ENCODE measurements at regions not wholly inside any gene's neighbourhood (a gene's known extent, or its start where the extent isn't known, plus 50 kb on each side); places are given as distances from the start of the nearest gene placed in this dataset.

- Histone ChIP-seq H3K9me3 (no peaks in the 10 kb centered on the region), H3K27ac (no peak overlapping the region), H3K4me3 (no peak overlapping the region), H3K4me2 (no peak overlapping the region), H3K4me1 (no peaks in the 10 kb centered on the region)
- WGBS (ENCODE audit: missing lambda C conversion rate), result 37% methylated on average over 5 of the region's 5 CpGs
- ChIA-PET POLR2A (no interaction called here), CTCF (interaction anchor here (1.6 kb wide), 1 partner anchor 17 kb away, joined by 3 read pairs; no protein-coding TSS in a partner anchor)
- DNase-seq (ENCODE audit: low read depth in 1 of 2, low spot score in 1 of 2) (no peak), ATAC-seq (no peak), FAIRE-seq (no peak)
- TF ChIP-seq, protein P1, sequence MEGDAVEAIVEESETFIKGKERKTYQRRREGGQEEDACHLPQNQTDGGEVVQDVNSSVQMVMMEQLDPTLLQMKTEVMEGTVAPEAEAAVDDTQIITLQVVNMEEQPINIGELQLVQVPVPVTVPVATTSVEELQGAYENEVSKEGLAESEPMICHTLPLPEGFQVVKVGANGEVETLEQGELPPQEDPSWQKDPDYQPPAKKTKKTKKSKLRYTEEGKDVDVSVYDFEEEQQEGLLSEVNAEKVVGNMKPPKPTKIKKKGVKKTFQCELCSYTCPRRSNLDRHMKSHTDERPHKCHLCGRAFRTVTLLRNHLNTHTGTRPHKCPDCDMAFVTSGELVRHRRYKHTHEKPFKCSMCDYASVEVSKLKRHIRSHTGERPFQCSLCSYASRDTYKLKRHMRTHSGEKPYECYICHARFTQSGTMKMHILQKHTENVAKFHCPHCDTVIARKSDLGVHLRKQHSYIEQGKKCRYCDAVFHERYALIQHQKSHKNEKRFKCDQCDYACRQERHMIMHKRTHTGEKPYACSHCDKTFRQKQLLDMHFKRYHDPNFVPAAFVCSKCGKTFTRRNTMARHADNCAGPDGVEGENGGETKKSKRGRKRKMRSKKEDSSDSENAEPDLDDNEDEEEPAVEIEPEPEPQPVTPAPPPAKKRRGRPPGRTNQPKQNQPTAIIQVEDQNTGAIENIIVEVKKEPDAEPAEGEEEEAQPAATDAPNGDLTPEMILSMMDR (IDR thresholded peaks at IDR 0.05), result no peak
- TF ChIP-seq FOSB (CRISPR knock-in tag; IDR thresholded peaks at IDR 0.05) (no peak), HEYL (CRISPR knock-in tag; IDR thresholded peaks at IDR 0.05) (no peak), REST (IDR thresholded peaks at IDR 0.05) (no peak), ATOH8 (CRISPR knock-in tag; IDR thresholded peaks at IDR 0.05; ENCODE audit: low read depth) (no peak), KDM1A (IDR thresholded peaks at IDR 0.05; ENCODE audit: low read depth) (no peak), CBX2 (IDR thresholded peaks at IDR 0.05; ENCODE audit: borderline replicate concordance, low read depth) (no peak), ZNF302 (CRISPR knock-in tag; IDR thresholded peaks at IDR 0.05) (no peak), SREBF2 (IDR thresholded peaks at IDR 0.05) (no peak), ZFP36 (IDR thresholded peaks at IDR 0.05; ENCODE audit: borderline replicate concordance, partially characterized antibody) (no peak), CBX8 (IDR thresholded peaks at IDR 0.05) (no peak), FOXS1 (CRISPR knock-in tag; IDR thresholded peaks at IDR 0.05) (no peak), GATA3 (IDR thresholded peaks at IDR 0.05; ENCODE audit: borderline replicate concordance) (no peak), FOSL2 (IDR thresholded peaks at IDR 0.05) (no peak), FOSL2 (CRISPR knock-in tag; IDR thresholded peaks at IDR 0.05) (no peak)
- TF ChIP-seq, protein P2, sequence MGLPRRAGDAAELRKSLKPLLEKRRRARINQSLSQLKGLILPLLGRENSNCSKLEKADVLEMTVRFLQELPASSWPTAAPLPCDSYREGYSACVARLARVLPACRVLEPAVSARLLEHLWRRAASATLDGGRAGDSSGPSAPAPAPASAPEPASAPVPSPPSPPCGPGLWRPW (IDR thresholded peaks at IDR 0.05), result no peak
- TF ChIP-seq, protein P3, sequence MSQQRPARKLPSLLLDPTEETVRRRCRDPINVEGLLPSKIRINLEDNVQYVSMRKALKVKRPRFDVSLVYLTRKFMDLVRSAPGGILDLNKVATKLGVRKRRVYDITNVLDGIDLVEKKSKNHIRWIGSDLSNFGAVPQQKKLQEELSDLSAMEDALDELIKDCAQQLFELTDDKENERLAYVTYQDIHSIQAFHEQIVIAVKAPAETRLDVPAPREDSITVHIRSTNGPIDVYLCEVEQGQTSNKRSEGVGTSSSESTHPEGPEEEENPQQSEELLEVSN (IDR thresholded peaks at IDR 0.05; ENCODE audit: borderline replicate concordance, low read depth), result no peak
Measured at GRCh38 chr18:25831301-25831701, 259.1 kb downstream of the SS18 start.

DNA sequence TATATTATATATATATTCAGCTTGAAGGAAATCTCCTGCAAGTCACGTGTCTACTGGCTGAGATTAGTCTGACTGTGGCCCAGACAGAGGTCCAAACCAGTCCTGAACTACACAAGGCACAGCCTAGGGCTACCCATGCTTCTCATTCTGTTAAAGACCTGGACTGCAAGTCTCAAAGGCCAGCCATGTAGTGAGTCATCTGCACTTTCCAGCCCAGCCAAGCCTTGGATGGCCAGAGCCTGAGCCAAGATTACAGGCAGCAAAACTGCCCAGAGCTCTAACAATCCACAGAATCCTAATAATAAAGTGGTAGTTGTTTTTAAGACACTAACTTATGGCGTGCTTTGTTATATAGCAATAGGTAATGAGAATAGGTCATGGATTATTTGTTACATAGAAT is 259.6 kb downstream of the SS18 start:
- ATAC-seq (no peak), DNase-seq (ENCODE audit: low read depth in 1 of 2, low spot score in 1 of 2) (no peak), FAIRE-seq (no peak)
- TF ChIP-seq FOXS1 (CRISPR knock-in tag; IDR thresholded peaks at IDR 0.05) (no peak), EHF (CRISPR knock-in tag; IDR thresholded peaks at IDR 0.05) (no peak), CHD2 (IDR thresholded peaks at IDR 0.05; ENCODE audit: low read length, partially characterized antibody) (no peak)
- Histone ChIP-seq H3K27ac (no peak overlapping the region), H3K4me1 (no peaks in the 10 kb centered on the region), H3K9me3 (no peaks in the 10 kb centered on the region), H3K4me3 (no peak overlapping the region), H3K4me2 (no peak overlapping the region)
- WGBS (ENCODE audit: missing lambda C conversion rate), result 32% methylated on average over 2 of the region's 2 CpGs
- ChIA-PET POLR2A (no interaction called here), CTCF (no interaction called here)

Measured in A549 (cell line).